GM21515 (cell line): ENCODE measurements at regions not wholly inside any gene's neighbourhood (a gene's known extent, or its start where the extent isn't known, plus 50 kb on each side); places are given as distances from the start of the nearest gene placed in this dataset.
"Not testable (repeated sequence)": the region's sequence is repeated elsewhere in the genome, so short reads cannot be mapped to it uniquely, and the experiment has no call there.

Experiments
- ATAC-seq: cut with Tn5 transposase; IDR thresholded peaks from one replicate; pipeline ENCODE4 v1.9.1; 2021; ENCODE audit not compliant: unreplicated experiment

- no peak for ATAC-seq
Observed at GRCh38 chrX:39766855-39767254, 330.9 kb downstream of the BCOR start.

- ATAC-seq = no peak
Observed at GRCh38 chrX:39767446-39767845, 330.3 kb downstream of the BCOR start.

GRCh38 chrX:39769748-39770147, 328.0 kb downstream of the BCOR start:
- ATAC-seq = no peak

GRCh38 chrX:39771089-39771488, 326.7 kb downstream of the BCOR start:
- no peak for ATAC-seq

GRCh38 chrX:39772057-39772832, 325.5 kb downstream of the BCOR start:
- no peak for ATAC-seq

GRCh38 chrX:39773150-39773549, 324.6 kb downstream of the BCOR start:
- ATAC-seq = no peak

GRCh38 chrX:39773923-39774773, 323.6 kb downstream of the BCOR start:
- ATAC-seq = no peak

GRCh38 chrX:39774774-39775328, 322.9 kb downstream of the BCOR start:
- ATAC-seq = no peak

GRCh38 chrX:39777623-39778025, 320.1 kb downstream of the BCOR start:
- ATAC-seq = no peak

GRCh38 chrX:39779952-39780783, 317.6 kb downstream of the BCOR start:
- ATAC-seq = no peak

GRCh38 chrX:39782276-39782675, 315.5 kb downstream of the BCOR start:
- no peak for ATAC-seq

GRCh38 chrX:39787999-39788398, 309.8 kb downstream of the BCOR start:
- no peak for ATAC-seq

- no peak for ATAC-seq
Observed at GRCh38 chrX:39788521-39788920, 309.2 kb downstream of the BCOR start.

GRCh38 chrX:39791691-39792090, 306.1 kb downstream of the BCOR start:
- ATAC-seq = no peak

GRCh38 chrX:39795605-39796004, 302.2 kb downstream of the BCOR start:
- ATAC-seq = no peak

- ATAC-seq = no peak
Observed at GRCh38 chrX:39796856-39797255, 300.9 kb downstream of the BCOR start.

GRCh38 chrX:39798488-39798887, 299.3 kb downstream of the BCOR start:
- ATAC-seq = not testable (repeated sequence)

GRCh38 chrX:39802354-39802753, 295.4 kb downstream of the BCOR start:
- ATAC-seq = no peak

GRCh38 chrX:39802908-39803307, 294.9 kb downstream of the BCOR start:
- no peak for ATAC-seq

GRCh38 chrX:39805022-39805421, 292.7 kb downstream of the BCOR start:
- ATAC-seq = no peak

- ATAC-seq = no peak
Observed at GRCh38 chrX:39805825-39806224, 291.9 kb downstream of the BCOR start.
